Upper lobe of left lung (tissue), 4 donors: ENCODE measurements at regions not wholly inside any gene's neighbourhood (a gene's known extent, or its start where the extent isn't known, plus 50 kb on each side); places are given as distances from the start of the nearest gene placed in this dataset.

Source experiments
- POLR2A ChIP-seq, 4 donors: fragments of 450-650 bp; IDR thresholded peaks; one replicate each; pipeline ENCODE4 v1.5.1; 2016 to 2017; ENCODE audit warnings: antibody characterized with exemption in 4 of 4, mild to moderate bottlenecking in 2 of 4
- POLR2AphosphoS5 ChIP-seq, 2 donors: sonication (generic); formaldehyde crosslinking; IDR thresholded peaks; one replicate each; pipeline ENCODE4 v1.5.1; 2017; ENCODE audit warnings: antibody characterized with exemption in 2 of 2
- TF ChIP-seq, protein P1 (sequence below), 6 experiments: fragments of 450-650 bp in 4 of 6; fragments of 200-600 bp in 2 of 6; sonication (generic) in 2 of 6; IDR thresholded peaks; one replicate each; pipeline ENCODE4 v1.5.1; 2016 to 2019; ENCODE audit warnings: antibody characterized with exemption in 6 of 6

DNA sequence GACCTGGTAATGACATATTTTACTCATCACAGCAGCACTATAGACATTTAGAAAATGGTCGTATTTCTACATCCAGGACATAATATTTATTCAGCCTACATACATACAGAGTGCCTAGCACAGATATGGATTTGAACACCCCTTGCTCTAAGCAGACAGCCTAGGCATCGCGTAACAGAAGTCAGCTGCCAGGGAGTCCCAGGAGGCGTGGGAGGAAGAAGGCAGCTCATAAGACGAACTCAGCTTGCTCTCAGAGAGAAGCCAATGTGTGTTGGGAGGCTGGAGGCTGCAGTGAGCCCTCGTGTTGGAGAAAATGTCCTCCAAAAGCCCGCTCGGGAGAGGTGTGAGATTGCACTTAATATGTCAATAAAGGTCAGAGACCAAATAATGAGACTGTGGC is 131.6 kb downstream of the BCOR start:
- TF ChIP-seq, protein P1, sequence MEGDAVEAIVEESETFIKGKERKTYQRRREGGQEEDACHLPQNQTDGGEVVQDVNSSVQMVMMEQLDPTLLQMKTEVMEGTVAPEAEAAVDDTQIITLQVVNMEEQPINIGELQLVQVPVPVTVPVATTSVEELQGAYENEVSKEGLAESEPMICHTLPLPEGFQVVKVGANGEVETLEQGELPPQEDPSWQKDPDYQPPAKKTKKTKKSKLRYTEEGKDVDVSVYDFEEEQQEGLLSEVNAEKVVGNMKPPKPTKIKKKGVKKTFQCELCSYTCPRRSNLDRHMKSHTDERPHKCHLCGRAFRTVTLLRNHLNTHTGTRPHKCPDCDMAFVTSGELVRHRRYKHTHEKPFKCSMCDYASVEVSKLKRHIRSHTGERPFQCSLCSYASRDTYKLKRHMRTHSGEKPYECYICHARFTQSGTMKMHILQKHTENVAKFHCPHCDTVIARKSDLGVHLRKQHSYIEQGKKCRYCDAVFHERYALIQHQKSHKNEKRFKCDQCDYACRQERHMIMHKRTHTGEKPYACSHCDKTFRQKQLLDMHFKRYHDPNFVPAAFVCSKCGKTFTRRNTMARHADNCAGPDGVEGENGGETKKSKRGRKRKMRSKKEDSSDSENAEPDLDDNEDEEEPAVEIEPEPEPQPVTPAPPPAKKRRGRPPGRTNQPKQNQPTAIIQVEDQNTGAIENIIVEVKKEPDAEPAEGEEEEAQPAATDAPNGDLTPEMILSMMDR (IDR thresholded peaks at IDR 0.05): no peak
- TF ChIP-seq POLR2A (IDR thresholded peaks at IDR 0.05) (no peak), POLR2AphosphoS5 (IDR thresholded peaks at IDR 0.05) (no peak)
